IPS DF 6.9 (cell line): ENCODE measurements at regions not wholly inside any gene's neighbourhood (a gene's known extent, or its start where the extent isn't known, plus 50 kb on each side); places are given as distances from the start of the nearest gene placed in this dataset.

Source experiments
- DNase-seq: peaks from one replicate; pipeline ENCODE4 v3.0.0-alpha.2; 2013; ENCODE audit warnings: low read depth, low spot score
- H3K27ac ChIP-seq: one replicate; pipeline ENCODE4 v1.5.1; 2013; ENCODE audit warnings: low read length, control low read depth
- H3K27me3 ChIP-seq: 2 replicates; pipeline ENCODE4 v1.6.1; 2013; ENCODE audit warnings: mild to moderate bottlenecking, low read length; ENCODE audit not compliant: control insufficient read depth, insufficient read depth
- H3K36me3 ChIP-seq: 2 replicates; pipeline ENCODE4 v1.6.1; 2013; ENCODE audit warnings: low read length; ENCODE audit not compliant: control insufficient read depth, insufficient read depth
- H3K4me1 ChIP-seq: 2 replicates; pipeline ENCODE4 v1.6.1; 2013; ENCODE audit warnings: low read length; ENCODE audit not compliant: control insufficient read depth, insufficient read depth
- H3K4me3 ChIP-seq: 2 replicates; pipeline ENCODE4 v1.5.1; 2013; ENCODE audit warnings: mild to moderate bottlenecking, low read length
- H3K9me3 ChIP-seq: 2 replicates; pipeline ENCODE4 v1.6.1; 2013; ENCODE audit warnings: low read length, inconsistent platforms; ENCODE audit not compliant: control insufficient read depth, insufficient read depth
- WGBS: extraction: QIAGEN DNeasy Blood & Tissue Kit; methylation state at CpG from one replicate; pipeline ENCODE4 v1.1.7; 2013; ENCODE audit warnings: mixed read lengths, missing lambda C conversion rate; ENCODE audit not compliant: insufficient read length, insufficient coverage; 5-methylcytosine and 5-hydroxymethylcytosine counted together

DNA sequence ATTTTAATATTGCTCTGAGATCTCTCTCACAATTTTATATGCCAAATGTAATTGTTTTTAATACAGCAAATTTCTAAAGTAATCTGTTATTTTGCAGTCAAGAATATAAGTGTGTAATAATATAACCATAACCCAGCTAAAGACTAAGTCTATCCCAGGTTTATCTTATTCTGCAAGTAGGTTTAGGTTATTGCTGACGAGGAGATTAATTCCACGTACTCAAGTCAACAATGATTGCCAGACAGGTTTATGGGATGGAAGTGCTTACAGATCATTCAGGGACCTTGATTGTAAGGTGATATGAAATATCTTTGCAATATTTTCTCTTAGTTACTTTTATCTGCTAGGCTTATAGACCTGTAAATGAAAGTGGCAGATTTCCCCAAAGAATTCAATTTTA is 698.3 kb downstream of the HDGFL1 start:
- no peak overlapping the region for H3K27ac ChIP-seq
- no peaks in the 10 kb centered on the region for H3K36me3 ChIP-seq
- no peaks in the 10 kb centered on the region for H3K27me3 ChIP-seq
- H3K9me3 ChIP-seq, result no peaks in the 10 kb centered on the region
- no peaks in the 10 kb centered on the region for H3K4me1 ChIP-seq
- WGBS, result no CpG with 5 or more reads among the region's 2 CpGs
- DNase-seq, result no peak
- no peak overlapping the region for H3K4me3 ChIP-seq

DNA sequence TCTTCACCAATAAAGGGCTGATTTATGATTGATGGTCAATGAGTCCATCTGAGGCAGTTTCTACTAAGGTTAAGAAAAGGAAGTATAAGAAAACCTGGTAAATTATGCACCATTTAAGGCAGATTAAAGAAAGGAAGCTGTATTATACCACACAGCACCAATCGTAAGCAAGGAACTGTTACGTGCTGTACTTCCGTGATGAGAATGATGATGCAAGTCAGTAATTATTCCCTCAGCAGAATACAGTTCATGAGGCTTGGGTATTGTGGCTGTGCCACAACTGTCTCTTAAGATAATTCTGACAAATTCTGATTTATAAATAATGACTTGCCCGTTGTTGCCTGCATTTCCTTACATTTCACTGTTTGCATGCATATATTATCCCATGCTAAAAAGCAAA is 699.0 kb downstream of the HDGFL1 start:
- no peak overlapping the region for H3K27ac ChIP-seq
- no peaks in the 10 kb centered on the region for H3K9me3 ChIP-seq
- WGBS, result no CpG with 5 or more reads among the region's 4 CpGs
- H3K36me3 ChIP-seq, result no peaks in the 10 kb centered on the region
- no peaks in the 10 kb centered on the region for H3K27me3 ChIP-seq
- DNase-seq, result no peak
- H3K4me1 ChIP-seq, result no peaks in the 10 kb centered on the region
- H3K4me3 ChIP-seq, result no peak overlapping the region

DNA sequence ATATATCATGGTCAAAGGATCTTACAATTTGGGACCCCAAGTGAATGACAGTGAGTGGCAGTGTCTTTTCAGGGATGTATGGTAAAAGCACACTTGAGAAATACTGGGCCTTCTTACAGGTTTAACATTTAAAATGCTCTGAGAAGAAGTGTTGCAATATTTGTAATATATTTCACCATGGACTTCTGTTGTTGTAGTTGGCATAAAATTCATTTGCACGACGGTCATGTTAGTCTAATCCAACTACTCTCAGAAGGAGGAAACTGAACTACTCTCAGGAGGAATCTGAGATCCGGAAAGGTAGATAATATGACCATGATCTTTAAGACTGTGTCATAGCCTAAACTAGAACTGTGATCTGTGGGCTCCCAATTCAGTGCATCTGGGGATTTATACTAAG is 700.1 kb downstream of the HDGFL1 start:
- Histone ChIP-seq H3K4me1 (no peaks in the 10 kb centered on the region), H3K27me3 (no peaks in the 10 kb centered on the region), H3K27ac (no peak overlapping the region), H3K36me3 (no peaks in the 10 kb centered on the region), H3K4me3 (no peak overlapping the region), H3K9me3 (no peaks in the 10 kb centered on the region)
- no peak for DNase-seq
- no CpG with 5 or more reads among the region's 3 CpGs for WGBS

DNA sequence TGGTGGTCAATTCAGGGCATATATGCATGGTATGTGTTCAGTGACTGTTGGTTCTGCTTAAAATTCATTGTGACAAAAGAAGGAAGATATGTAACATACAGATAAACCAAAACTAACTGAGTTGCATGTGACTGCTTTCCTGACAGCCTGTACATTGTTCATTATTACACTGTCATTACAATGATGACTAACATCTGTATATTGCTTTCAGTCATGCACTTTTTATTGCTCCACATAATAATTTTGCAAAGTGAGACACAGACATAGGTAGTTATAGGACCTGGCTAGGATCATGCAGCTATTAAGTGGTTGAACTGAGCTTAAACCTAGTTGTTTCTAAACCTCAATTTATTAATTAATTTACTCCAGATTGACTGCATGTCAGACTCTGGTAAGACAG is 703.2 kb downstream of the HDGFL1 start:
- Histone ChIP-seq H3K4me1 (no peaks in the 10 kb centered on the region), H3K36me3 (no peaks in the 10 kb centered on the region), H3K9me3 (no peaks in the 10 kb centered on the region), H3K4me3 (no peak overlapping the region), H3K27me3 (no peaks in the 10 kb centered on the region), H3K27ac (no peak overlapping the region)
- no peak for DNase-seq

DNA sequence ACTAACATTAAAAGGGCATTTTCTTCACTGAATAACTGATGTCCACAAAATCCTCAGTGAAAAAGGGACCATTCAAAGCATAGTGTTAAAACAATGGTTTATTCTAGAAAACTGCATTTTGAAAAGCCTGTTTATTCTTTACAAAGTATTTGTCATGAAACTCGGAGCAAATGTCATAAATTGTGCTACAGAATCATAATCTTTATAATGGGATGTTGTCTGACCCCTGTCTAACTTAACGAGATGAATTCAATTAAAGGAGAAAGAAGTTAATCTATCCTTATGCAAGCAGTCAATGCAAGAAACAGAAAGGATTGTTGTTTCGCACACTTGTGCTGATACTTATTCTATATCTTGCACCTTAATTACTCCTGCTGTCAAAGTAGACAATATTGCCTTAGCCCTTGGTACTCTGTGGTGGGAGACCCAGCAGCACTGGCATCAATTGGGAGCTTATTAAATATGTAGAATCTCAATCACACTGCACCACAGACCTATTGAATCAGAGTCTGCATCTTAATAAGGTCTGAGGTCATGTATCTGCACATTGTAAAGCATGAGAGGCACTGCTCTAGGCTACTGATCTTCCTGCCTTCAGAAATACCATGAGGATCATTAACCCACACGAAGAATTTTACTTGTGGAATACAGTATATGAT is 708.3 kb downstream of the HDGFL1 start:
- no peak for DNase-seq
- Histone ChIP-seq H3K27ac (no peak overlapping the region), H3K27me3 (no peaks in the 10 kb centered on the region), H3K9me3 (no peaks in the 10 kb centered on the region), H3K4me3 (no peak overlapping the region), H3K36me3 (no peaks in the 10 kb centered on the region), H3K4me1 (no peaks in the 10 kb centered on the region)
- no CpG with 5 or more reads among the region's 4 CpGs for WGBS

DNA sequence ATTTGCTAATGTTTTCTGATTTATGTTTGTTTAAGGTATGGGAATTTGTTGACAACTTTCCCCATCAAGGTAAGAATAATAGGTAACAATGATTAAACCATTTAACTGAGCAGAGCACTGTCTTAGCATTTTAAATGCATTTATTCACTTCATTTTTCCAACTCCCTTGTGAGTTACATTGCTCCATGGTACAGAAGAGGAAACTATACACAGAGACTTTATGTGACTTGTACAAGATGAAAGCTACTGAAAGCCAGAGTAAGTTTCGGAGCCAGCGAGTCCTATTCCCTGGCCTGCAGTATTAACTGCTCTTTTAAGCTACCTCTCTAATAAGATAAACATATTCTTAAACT is 708.8 kb downstream of the HDGFL1 start:
- DNase-seq, result no peak
- Histone ChIP-seq H3K4me1 (no peaks in the 10 kb centered on the region), H3K27me3 (no peaks in the 10 kb centered on the region), H3K27ac (no peak overlapping the region), H3K9me3 (no peaks in the 10 kb centered on the region), H3K4me3 (no peak overlapping the region), H3K36me3 (no peaks in the 10 kb centered on the region)
- no CpG with 5 or more reads among the region's 2 CpGs for WGBS

DNA sequence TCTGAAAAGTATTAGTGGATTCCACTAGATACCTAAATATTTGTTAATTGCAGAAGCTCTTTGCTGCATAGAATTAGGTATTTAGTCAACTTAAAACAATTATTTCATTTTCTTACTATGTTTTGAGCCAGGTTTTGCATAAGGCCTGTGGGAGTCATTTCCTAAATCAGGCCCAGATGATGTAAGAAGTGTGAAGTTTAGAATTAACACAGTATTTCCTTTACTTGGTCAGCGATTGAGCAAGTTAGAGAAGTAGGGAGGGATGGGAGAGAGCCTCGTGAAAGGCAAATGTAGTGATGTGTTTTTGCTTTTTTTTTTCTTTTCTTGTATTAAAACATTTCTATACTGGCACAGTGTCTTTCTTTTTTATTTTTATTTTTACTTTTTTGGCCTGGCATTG is 711.1 kb downstream of the HDGFL1 start:
- WGBS, result no CpG with 5 or more reads among the region's 2 CpGs

DNA sequence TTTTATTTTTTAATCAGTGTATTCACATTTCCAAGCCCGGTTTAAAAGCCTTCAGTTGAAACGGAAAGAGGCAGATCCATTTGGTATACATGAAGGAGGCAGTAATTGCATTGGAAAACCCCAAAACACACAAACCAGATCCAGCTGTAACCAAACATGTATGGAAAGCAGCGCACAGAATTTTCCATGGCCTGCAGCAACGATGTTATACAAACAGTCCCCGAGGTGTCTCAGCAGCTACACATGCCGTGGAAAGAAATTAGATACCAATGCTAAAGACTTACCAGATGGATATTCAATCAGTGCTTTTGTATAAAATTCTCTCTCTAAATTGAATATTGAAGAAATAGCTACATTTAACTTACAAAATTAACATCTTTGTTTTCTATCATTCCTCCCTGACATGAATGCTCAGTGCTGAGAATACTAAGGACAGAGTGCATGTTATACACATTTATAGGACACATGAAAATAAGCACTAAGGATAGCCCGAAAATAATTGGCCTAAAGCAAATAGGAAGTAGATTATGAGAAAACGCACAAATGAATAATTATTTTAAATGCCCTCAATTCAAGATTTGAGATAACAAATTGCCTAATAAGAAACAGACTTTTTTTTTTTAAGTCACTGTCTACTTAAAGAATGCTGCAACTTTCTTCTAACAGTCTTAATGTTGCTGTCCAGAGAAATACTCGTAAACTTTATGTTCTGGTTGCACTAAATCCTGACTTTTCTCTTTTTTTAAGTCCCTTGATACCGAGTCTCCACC is 713.1 kb downstream of the HDGFL1 start:
- Histone ChIP-seq H3K4me1 (no peaks in the 10 kb centered on the region), H3K27ac (no peak overlapping the region), H3K9me3 (no peaks in the 10 kb centered on the region), H3K4me3 (no peak overlapping the region), H3K36me3 (no peaks in the 10 kb centered on the region), H3K27me3 (no peaks in the 10 kb centered on the region; the same call in 1 of the 2 replicates)
- no peak for DNase-seq
- WGBS, result no CpG with 5 or more reads among the region's 10 CpGs

More for the DNA sequence above, 711.1 kb downstream of the HDGFL1 start:
- Histone ChIP-seq H3K27ac (no peak overlapping the region), H3K9me3 (no peaks in the 10 kb centered on the region), H3K4me1 (no peaks in the 10 kb centered on the region), H3K27me3 (no peaks in the 10 kb centered on the region), H3K4me3 (no peak overlapping the region), H3K36me3 (no peaks in the 10 kb centered on the region)
- no peak for DNase-seq

DNA sequence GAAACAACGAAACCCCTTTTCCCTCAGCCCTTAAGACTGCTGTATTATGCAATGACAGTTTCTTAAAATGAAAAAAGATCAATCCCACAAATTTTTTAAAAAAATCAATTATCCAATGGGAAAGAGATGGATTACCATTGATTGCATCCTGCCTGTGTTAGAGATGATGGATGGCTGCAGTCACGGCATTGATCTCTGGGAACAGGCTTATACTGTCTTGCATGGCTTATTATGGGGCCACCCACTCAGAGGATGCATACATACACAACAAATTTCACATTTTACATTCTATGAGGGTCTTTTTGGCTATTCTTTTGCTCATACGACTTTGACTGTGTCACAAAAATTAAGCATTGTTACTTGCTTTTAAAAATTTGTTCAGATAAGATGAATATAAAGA is 724.3 kb downstream of the HDGFL1 start:
- Histone ChIP-seq H3K27ac (no peak overlapping the region), H3K4me1 (no peaks in the 10 kb centered on the region), H3K27me3 (no peaks in the 10 kb centered on the region), H3K36me3 (no peaks in the 10 kb centered on the region), H3K4me3 (no peak overlapping the region), H3K9me3 (no peaks in the 10 kb centered on the region)
- WGBS, result no CpG with 5 or more reads among the region's 3 CpGs
- no peak for DNase-seq

DNA sequence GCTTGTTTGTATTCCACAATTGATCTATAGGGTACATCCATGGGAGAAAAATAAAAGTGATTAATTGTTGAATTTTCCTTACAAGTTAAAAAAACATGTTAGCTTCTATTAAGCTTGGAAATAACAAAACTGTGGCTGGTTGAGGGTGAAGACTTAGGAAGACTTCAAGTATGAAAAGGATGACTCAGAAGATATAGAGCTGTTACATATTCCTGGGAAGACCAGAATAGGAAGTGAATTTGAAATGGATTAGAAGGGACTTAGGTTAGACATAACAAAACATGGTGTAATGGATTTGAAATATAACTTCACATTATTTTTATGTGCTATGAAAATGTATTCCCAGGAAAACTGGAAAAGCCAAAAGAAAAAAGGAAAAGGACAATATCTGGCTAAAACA is 732.2 kb downstream of the HDGFL1 start:
- no peaks in the 10 kb centered on the region for H3K36me3 ChIP-seq
- no peaks in the 10 kb centered on the region for H3K27me3 ChIP-seq
- no peak overlapping the region for H3K27ac ChIP-seq
- no peaks in the 10 kb centered on the region for H3K4me1 ChIP-seq
- H3K9me3 ChIP-seq, result no peaks in the 10 kb centered on the region
- no peak overlapping the region for H3K4me3 ChIP-seq
- no peak for DNase-seq

DNA sequence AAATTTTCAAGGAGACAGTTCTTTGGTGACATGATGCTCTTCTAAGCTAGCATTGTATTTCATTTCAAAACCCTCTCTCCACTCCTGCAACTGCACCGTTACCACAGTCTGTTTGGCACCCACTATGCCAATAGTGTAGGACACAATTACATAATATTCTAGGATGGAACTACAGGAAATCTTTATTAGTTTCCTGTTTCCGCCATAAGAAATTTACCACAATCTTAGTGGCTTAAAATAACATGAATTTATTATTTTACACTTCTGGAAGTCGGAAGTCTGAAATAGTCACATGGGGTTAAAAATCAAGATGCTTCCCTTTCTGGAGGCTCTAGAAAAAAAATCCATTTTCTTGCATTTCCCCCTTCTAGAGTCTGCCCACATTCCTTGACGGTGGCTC is 733.1 kb downstream of the HDGFL1 start:
- WGBS, result no CpG with 5 or more reads among the region's 4 CpGs
- no peak overlapping the region for H3K4me3 ChIP-seq
- H3K36me3 ChIP-seq, result no peaks in the 10 kb centered on the region
- no peaks in the 10 kb centered on the region for H3K4me1 ChIP-seq
- DNase-seq, result no peak
- no peaks in the 10 kb centered on the region for H3K9me3 ChIP-seq
- H3K27ac ChIP-seq, result no peak overlapping the region
- no peaks in the 10 kb centered on the region for H3K27me3 ChIP-seq
